ENCODE measurements at regions not wholly inside any gene's neighbourhood (a gene's known extent, or its start where the extent isn't known, plus 50 kb on each side); places are given as distances from the start of the nearest gene placed in this dataset.
A peak's percentile ranks its signal among the peaks of the same experiment; 100 is the strongest.

DNA sequence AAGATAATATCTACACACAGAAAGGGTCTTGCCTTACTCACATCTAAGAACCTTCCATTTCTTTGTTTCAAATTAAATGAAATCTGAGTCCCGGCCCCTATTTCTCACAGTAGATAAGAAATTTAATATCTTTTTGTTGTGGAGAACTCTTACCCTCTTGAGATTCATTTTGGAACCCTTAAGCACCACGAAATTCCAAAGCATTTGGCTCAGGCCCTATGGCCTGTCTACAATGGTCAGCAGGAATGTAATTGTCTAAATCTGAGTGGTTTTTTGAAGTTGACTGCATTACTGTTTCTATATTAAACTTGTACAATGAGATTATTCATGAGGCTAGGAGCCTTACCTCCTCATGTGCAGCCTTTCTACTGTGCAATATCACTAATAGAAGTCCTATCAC is 723.3 kb downstream of the TSN start:
- DNase-seq (ENCODE audit: extremely low read depth in 1 of 11, low read depth in 9 of 11, low spot score in 4 of 11), result no peak

DNA sequence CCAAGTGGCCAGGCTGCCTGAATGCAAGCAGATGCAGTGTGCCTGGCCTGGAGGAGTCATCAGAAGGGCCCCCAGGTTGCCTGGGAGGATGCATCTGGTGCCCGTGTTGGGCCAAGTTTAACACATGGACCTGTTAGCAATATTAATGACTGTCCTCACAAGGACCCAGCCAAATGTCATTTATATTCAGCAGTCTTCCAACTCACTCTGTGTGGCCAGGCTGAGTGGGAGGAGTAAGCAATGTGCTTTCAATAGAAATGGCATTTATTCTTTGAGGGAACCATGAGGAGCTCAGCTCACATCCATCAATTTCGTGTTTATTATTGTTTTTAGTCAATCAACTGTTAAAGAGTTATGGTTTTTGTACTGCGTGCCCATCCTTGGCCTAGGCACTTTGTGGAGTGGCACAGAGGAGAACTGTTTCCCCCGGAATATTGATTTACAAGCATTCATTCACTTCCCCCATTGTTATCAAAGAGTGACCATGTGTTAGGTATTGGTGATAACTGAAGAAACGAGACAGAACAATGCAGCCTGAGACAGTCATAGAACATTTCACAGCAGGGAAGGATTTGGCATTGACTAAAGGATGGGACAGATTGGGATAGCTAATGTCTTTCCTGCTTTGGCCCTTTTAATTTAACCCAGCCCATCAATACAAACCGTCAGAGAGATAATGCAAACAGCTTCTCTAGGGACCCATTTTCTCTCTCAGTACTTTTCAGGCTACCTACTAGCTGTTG is 725.2 kb downstream of the TSN start:
- no peak for DNase-seq (ENCODE audit: extremely low read depth in 1 of 11, low read depth in 9 of 11, low spot score in 4 of 11)

DNA sequence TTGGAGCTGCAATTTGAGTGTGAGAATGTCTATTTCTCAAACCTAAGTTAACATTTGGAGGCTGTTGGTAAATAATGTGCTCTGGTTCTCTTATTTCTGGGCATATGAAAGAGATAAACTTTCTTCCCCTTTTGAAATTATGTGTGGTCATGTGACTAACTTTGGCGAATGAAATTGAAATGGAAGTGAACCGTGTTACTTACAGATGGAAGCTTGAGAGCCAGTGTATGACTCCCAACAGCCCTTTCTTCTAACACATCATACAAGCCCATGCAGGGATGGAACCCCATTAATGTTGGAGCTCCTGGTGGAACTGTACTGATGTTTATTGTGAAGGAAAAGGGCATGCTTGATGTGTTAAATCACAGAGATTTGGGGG is 725.8 kb downstream of the TSN start:
- DNase-seq (ENCODE audit: extremely low read depth in 1 of 11, low read depth in 9 of 11, low spot score in 4 of 11), result no peak

DNA sequence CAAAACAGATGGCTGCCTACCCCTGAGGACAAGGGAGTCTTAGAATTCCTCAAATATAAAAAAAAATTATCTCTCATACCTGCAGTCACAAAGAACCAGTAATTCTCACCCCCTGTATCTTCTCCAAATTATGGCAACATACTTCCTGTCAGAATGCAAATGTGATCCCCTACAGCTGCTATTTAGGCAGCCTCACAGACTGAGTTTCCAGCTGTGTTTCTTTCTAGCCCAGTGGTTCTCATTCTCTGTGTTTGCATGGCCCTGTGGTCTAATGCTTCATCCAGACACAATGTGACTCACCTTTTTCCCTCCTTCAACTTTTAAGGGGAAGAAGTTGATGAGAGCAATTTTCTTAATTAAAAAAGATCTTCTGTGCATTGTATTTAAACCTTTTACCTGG is 726.3 kb downstream of the TSN start:
- DNase-seq (ENCODE audit: extremely low read depth in 1 of 11, low read depth in 9 of 11, low spot score in 4 of 11), result peak in 4 of 11 donors; percentile 7 to 18 (median 8)

DNA sequence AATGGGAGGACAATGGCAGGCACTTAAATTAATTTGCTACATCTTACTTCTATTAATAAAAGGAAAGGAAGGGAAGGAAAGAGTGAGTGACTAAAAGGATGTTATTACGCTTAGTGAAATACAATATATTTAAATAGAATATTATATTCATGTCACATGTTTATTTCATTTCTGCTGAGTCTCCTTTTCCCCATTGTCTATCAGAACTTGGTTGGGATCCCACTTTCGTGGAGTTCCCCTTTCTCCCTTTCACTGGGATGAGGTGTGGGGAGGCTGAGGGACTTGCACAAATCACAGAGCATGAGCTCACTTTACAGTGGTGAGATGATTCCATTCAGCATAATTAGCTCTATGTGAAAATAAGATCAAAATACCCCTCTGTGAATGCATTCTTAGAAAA is 730.6 kb downstream of the TSN start:
- DNase-seq (ENCODE audit: extremely low read depth in 1 of 11, low read depth in 9 of 11, low spot score in 4 of 11), result no peak

DNA sequence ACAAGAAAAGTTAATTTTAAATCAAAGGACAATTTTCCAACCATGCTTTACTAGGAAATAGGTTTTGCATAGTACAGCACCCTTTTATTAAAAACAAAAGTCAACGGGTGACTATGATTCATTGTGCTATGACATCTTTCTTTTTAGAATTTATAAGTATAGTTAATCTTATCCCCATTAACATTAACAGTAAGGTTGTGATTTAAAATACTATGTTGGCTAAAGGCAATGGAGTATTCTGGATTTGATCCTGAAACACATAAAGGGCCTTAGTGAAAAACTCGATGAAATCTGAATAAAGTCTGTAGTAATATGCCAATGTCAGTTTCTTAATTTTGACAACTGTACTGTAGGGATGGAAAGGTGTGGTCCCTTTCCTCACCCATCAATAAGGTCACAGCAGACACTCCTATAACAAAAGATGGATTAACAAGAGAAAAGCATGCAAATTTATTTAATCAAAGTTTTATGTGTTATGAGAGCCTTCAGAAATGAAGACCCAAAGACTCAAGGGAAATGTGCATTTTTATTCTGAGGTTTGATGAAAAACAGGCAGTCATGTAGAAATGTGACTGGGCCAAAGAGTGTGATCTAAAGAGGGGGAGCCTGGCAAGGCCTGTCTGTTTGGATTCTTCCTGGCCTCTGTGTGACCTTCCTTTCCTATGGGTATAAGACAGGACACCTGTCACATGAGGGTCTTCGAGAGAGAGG is 731.4 kb downstream of the TSN start:
- DNase-seq (ENCODE audit: extremely low read depth in 1 of 11, low read depth in 9 of 11, low spot score in 4 of 11), result no peak

DNA sequence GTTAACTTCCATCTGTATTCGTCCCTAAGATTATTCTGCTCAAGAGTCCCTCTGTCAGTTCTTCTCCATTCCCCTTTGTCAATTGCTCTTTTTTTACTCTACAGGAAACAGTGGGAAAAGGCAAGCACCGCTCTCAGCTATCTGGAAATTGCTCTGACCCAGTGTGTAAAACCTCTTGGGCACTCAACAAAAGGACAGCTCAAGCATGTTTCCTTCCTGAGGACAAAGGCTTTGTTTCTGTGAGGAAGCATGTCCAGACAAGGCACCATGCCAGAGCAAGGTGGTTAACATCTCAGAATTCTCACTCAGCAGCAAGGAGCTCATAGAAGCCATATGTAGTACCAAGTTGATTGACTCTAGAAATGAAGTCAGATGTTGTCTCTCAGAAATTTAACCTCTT is 735.6 kb downstream of the TSN start:
- no peak for DNase-seq (ENCODE audit: extremely low read depth in 1 of 11, low read depth in 9 of 11, low spot score in 4 of 11)

DNA sequence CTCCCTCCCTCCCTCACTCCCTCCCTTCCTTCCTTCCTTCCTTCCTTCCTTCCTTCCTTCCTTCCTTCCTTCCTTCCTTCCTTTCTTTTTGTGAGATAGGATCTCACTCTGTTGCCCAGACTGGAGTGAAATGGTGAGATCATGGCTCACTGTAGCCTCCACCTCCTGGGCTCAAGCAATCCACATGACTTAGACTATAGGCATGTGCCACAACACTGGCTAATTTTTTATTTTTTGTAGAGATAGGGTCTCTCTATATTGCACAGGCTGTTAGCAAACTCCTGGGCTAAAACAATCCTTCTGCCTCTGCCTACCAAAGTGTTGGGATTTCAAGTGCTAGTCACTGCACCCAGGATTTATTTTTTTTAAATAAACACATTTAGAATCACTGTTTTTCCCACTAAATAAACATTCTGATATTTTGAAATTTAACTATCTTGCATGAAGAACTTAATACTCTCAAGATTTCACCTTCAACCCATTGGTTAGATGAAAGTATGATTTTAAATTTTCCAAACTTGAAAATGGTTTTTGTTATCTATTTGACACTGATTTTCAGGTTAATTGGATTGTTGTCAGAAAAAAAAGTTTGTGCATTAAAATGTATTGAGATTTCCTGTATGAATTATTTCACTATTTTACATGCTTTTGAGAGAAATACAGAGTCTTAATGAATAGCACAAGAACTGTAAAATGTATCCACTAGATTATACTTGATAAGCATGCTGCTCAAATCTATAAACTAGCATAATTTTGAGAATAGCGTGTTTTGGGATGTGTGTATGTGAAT is 745.1 kb downstream of the TSN start:
- no peak for DNase-seq (ENCODE audit: extremely low read depth in 1 of 11, low read depth in 9 of 11, low spot score in 4 of 11)

DNA sequence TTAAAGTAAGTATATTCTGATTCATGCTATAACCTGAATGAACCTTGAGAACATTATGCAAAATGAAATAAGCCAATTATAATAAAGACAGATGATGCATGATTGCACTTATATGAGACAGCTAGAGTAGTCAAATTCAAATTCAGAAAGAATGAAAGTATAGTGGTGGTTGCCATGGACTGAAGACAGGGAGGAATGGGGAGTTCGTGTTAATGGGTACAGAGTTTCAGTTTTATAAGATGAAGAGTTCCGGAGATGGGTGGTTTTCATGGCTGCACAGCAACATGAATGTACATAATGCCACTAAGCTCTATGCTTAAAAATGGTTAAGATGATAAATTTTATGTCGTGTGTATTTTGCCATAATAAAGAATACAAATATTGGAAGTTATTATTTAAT is 751.2 kb downstream of the TSN start:
- DNase-seq (ENCODE audit: extremely low read depth in 1 of 11, low read depth in 9 of 11, low spot score in 4 of 11), result no peak

DNA sequence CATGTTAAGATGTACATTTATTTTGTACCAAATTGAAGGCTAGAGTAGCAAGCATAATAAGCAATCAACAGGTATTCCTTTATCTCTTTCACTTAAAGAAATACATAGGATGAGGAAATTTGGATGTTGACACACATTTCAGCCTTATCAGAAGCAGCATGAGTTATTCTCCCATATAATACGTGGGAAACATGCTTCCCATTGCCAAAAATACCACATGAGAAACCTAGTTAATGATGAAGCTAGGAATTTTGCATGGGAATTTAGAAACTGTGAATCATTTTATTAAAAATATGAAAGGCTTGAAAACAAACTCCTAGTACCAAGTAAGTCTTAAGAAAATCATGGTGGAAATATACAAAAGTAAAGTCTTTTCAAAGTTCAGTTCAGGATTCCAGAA is 751.8 kb downstream of the TSN start:
- no peak for DNase-seq (ENCODE audit: extremely low read depth in 1 of 11, low read depth in 9 of 11, low spot score in 4 of 11)

DNA sequence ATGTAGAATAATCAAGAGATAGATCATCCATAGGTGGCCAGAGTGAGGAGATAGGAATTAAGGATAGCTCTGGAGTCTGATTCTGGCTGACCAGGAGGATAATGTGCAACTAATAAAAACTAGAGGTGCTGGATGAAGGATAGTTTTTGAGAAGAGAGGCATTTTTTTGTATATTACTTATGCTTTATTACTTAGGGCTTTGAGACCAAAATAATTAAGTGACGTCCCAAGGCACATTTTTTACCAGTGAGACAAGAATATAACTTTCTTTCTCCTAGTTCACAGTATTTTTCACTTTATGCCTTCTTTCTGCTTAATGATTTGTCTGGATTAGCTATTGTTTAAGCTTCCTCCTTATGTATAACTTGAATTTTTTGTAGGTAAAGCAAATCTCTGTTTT is 756.6 kb downstream of the TSN start:
- no peak for DNase-seq (ENCODE audit: extremely low read depth in 1 of 11, low read depth in 9 of 11, low spot score in 4 of 11)

DNA sequence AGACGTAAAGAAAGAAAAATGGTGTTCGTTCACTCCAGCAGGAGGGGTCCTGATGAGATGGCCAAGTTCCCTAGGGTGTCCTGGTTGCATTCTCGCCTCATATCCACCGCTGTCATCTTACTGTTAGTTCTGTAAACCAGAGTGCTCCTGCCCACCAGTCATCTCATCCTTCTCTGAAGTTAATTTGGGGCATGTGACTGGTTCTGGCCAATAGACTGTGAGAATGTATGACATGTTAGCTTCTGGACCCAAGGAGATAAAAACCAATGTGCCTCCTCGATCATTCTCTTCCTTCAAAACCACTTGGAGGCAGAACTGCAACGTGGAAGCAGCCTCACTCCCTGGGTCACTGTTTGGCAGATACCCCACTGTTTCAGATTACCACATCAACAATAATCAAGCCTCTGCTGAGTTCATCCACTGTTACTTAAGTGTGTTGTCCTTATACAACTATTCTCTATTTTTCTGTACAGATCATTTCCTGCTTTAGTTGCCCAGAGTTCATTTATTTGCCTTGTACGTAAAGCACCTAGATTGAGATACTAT is 759.1 kb downstream of the TSN start:
- DNase-seq (ENCODE audit: extremely low read depth in 1 of 11, low read depth in 9 of 11, low spot score in 4 of 11), result peak in 1 of 11 donors; percentile 4

DNA sequence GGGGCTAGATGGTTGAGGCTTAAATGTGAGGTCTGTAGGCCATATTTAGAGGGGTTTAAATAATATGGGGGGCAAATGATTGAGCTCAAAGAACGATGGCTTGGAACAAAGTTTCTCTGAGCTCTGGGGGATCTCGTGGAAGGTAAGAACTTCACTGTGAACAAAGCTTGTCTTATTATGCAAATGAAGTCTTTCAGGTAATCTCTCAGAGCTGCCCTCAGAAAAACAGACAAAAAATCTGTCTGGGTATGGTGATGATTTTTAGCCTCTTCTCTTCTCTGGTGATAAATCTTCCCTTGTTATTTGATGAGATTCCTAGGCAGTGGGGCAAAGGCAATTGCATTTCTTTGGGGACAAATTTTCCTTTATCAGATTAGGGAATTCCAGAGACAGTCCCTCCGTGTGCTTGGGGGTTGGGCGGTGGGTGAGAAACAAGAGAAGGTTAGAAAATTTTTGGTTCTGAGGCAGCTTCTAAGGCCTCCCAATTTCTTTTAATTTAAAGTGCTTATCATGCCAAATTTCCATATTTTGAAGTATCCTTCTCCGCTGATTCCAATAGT is 760.4 kb downstream of the TSN start:
- DNase-seq (ENCODE audit: extremely low read depth in 1 of 11, low read depth in 9 of 11, low spot score in 4 of 11), result no peak

DNA sequence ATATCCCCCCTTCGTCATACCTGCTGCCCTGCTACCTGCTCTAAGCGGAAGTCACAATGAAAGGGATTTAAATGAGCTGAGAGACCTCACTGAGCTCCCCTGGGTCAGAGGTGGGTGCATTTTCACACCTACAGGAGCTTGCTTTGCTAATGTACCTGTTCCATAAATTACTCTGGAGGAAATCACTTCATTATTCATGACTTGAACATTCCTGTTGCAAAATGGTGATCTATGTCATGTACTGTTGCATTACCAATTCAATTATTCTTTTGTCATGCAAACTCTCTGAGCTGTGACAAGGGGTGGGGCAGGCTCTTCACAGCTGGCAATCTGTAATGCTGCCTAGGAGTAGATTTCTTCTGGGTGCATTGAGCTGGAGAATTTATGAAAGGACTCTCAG is 761.3 kb downstream of the TSN start:
- DNase-seq (ENCODE audit: extremely low read depth in 1 of 11, low read depth in 9 of 11, low spot score in 4 of 11), result no peak

DNA sequence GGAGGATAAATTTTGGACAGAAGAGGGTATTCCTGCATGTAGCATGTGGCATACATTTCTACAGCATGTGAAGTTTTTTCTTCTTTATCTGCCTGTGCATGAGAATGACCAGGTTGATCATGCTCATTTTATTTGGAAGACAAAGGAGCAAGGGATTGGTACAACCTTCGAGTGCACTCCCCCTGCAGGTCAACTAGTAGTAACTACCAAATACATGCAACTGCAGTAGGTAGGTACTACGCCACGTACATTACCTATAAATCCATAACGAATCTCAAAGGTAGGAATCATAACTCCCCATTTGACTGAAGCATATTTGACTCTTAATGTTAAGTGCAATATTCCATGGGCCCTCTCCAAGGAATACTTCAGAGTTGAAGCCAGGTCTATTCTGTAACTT is 763.9 kb downstream of the TSN start:
- DNase-seq (ENCODE audit: extremely low read depth in 1 of 11, low read depth in 9 of 11, low spot score in 4 of 11), result no peak

DNA sequence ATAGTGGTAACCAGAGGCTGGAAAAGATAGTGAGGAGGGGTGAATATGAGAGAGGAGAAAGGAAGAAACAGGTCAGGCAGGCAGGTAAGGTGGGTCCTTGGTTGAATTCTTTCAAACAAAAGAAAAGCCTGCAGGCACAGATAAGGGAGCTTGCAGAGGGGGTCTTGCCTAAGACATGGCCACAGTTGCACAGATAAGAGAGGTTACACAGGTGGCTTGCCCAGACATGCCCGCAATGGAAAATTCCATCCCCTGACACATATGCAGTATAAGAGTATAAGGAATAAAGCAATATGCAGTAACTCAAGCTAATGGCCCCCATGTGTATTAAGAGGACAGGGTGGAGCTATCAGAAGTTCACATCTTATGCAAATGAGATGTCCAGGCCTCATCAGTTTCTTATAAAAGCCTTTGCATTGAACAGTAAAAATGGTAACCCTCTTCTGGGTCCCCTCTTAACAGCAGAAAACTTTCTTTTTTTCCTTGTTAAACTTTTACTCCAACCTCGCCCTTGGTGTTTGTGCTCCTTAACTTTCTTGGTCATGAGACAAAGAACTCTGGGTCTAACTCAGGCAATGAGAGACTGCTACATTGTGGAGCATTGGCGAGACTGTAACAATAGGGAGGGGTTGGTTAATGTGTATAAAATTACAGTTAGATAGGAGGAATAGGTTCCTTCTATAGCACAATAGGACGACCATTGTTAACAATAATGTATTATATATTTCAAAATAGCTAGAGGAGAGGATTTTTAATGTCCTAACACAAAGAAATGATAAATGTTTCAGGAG is 764.6 kb downstream of the TSN start:
- no peak for DNase-seq (ENCODE audit: extremely low read depth in 1 of 11, low read depth in 9 of 11, low spot score in 4 of 11)

DNA sequence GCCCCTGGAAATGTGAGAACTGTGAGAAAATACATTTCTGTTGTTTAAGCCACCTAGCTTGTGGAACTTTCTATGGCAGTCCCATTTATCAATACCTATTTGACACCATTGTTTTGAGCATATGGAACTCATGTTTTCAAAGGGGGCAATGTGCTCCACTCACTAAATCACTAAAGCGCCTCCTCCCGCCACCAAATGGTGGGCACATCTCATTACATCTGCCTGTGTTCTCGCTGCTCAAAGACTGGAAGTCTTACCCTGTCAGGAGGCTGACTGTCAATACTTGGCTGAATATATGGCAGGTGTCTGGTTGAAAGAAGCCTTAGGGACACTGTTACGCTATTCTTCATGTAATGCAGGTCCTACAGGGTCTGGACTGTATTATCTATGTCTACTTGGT is 767.7 kb downstream of the TSN start:
- DNase-seq (ENCODE audit: extremely low read depth in 1 of 11, low read depth in 9 of 11, low spot score in 4 of 11), result no peak

DNA sequence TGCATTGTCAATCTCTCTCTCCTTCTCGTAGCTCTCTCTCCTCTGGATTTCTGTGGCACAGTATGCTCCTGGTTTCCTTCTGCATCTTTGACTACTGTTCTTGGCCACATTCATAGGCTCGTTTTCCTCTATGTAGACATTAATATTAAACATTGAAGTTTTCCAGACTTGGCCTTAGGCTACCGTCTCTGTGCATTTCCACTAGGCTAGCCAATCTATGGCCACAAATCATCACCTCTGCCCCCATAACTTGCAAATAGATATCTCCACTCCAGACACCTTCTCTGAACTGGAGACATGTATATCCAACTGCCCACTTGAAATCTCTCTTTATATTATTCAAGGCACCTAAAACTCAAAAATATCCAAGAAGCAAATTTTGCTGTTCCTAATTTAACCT is 768.5 kb downstream of the TSN start:
- DNase-seq (ENCODE audit: extremely low read depth in 1 of 11, low read depth in 9 of 11, low spot score in 4 of 11), result no peak

DNA sequence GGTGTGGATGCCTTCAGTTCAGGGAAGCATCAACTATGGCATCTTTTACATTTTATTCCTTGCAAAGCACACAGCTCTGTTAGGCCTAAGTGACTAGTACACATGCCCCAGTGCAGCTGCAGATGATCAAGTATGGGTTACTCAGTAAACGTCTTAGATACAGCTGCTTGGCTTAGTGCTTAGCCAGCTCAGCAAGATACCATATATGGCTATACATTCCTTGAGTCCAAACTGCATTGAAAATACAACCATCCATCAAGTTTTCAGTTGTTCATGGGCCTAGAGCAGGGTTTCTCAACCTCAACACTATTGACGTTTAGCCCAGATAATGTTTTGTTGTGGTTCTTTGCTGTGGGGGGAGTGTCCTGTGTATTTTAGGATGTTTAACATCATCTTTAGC is 769.9 kb downstream of the TSN start:
- peak in 4 of 11 donors; percentile 13 to 30 (median 16) for DNase-seq (ENCODE audit: extremely low read depth in 1 of 11, low read depth in 9 of 11, low spot score in 4 of 11)

Data from renal cortex interstitium (tissue), 11 donors.